ENCODE measurements at regions not wholly inside any gene's neighbourhood (a gene's known extent, or its start where the extent isn't known, plus 50 kb on each side); places are given as distances from the start of the nearest gene placed in this dataset.

GRCh38 chr6:23329086-23329485, 759.7 kb downstream of the HDGFL1 start:
- peak; percentile 86 for DNase-seq

GRCh38 chr6:23330632-23331031, 761.3 kb downstream of the HDGFL1 start:
- DNase-seq: no peak

- no peak for DNase-seq
Observed at GRCh38 chr6:23334360-23334759, 765.0 kb downstream of the HDGFL1 start.

- DNase-seq: no peak
Observed at GRCh38 chr6:23335894-23336293, 766.5 kb downstream of the HDGFL1 start.

GRCh38 chr6:23339268-23339667, 769.9 kb downstream of the HDGFL1 start:
- no peak for DNase-seq

GRCh38 chr6:23340271-23340670, 770.9 kb downstream of the HDGFL1 start:
- no peak for DNase-seq

- DNase-seq: no peak
Observed at GRCh38 chr6:23343610-23344306, 774.4 kb downstream of the HDGFL1 start.

- DNase-seq: no peak
Observed at GRCh38 chr6:23348185-23348584, 777.8 kb upstream of the NRSN1 start.

- no peak for DNase-seq
Observed at GRCh38 chr6:23349521-23350147, 776.4 kb upstream of the NRSN1 start.

GRCh38 chr6:23350752-23351453, 775.1 kb upstream of the NRSN1 start:
- DNase-seq: no peak

- no peak for DNase-seq
Observed at GRCh38 chr6:23354004-23354403, 772.0 kb upstream of the NRSN1 start.

GRCh38 chr6:23357185-23357766, 768.7 kb upstream of the NRSN1 start:
- no peak for DNase-seq

- no peak for DNase-seq
Observed at GRCh38 chr6:23365732-23366131, 760.3 kb upstream of the NRSN1 start.

- no peak for DNase-seq
Observed at GRCh38 chr6:23367311-23367710, 758.7 kb upstream of the NRSN1 start.

GRCh38 chr6:23368557-23368956, 757.5 kb upstream of the NRSN1 start:
- DNase-seq: no peak

- DNase-seq: no peak
Observed at GRCh38 chr6:23370051-23370450, 756.0 kb upstream of the NRSN1 start.

- no peak for DNase-seq
Observed at GRCh38 chr6:23371132-23371915, 754.7 kb upstream of the NRSN1 start.

- no peak for DNase-seq
Observed at GRCh38 chr6:23377830-23378229, 748.2 kb upstream of the NRSN1 start.

GRCh38 chr6:23380465-23380864, 745.5 kb upstream of the NRSN1 start:
- no peak for DNase-seq

GRCh38 chr6:23388086-23388783, 737.8 kb upstream of the NRSN1 start:
- no peak for DNase-seq

- DNase-seq: no peak
Observed at GRCh38 chr6:23389386-23389785, 736.6 kb upstream of the NRSN1 start.

GRCh38 chr6:23390221-23390620, 735.8 kb upstream of the NRSN1 start:
- no peak for DNase-seq

All from NCI-H1694 treated with DMSO at 0.1 percent for 48 hours (cell line).